AG08395 (cell line): ENCODE measurements at regions not wholly inside any gene's neighbourhood (a gene's known extent, or its start where the extent isn't known, plus 50 kb on each side); places are given as distances from the start of the nearest gene placed in this dataset.
"Not testable (repeated sequence)": the region's sequence is repeated elsewhere in the genome, so short reads cannot be mapped to it uniquely, and the experiment has no call there.

Experiments
- DNase-seq: peaks from one replicate; pipeline ENCODE4 v3.0.0; 2012; ENCODE audit warnings: mixed read lengths, low spot score

DNA sequence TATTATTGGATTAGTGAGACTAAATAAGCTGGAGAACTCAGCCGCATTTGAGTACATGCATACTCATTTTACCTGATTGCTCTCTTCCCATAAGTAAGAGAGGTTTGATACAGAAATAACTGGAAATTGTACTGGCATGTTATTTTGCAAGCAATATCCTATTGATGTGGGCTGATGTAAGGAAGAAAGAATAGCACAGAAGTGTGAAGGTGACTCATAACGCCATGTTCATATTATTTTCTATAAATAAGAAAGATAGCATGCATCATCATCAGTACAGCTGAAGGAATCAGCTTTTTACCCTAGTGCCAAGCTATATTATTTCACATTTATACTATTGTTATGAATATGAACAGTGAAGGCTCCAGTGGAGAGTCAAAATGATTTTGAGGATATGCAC is 138.3 kb upstream of the FAM47A start:
- DNase-seq: no peak

- DNase-seq: no peak
Measured at GRCh38 chrX:34238896-34239295, 106.8 kb upstream of the FAM47A start.

DNA sequence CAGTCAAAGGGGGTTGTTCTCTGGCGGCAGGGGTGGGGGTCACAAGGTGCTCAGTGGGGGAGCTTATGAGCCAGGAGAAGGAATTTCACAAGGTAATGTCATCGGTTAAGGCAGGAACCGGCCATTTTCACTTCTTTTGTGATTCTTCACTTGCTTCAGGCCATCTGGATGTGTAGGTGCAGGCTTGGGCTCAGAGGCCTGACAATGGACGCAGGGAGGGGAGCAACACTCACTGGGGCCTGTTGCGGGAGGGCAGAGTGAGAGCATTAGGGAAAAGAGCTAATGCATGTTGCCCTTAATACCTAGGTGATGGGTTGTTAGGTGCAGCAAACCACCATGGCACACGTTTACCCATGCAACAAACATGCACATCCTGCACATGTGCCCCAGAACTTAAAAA is 98.0 kb upstream of the FAM47A start:
- DNase-seq: not testable (repeated sequence)

- DNase-seq: no peak
Measured at GRCh38 chrX:34227804-34228203, 95.7 kb upstream of the FAM47A start.

DNA sequence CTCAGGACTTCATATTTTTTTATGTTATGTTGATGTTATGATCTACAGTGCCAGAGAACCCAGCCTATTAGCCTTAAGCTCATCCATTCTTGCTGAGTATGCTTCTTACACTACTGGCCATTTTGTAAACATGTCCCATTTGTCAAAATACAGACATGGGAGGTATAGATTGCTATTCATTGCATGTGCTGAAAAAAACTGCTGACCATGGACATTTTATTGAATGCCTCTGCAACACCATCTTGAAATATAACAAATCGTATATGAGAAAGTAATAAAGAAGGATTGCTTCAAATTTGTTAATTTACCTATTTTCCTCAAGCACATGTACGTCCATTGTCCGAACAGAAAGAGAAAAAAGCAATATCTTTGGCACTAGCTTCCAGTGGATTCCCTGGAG is 91.5 kb upstream of the FAM47A start:
- no peak for DNase-seq

- DNase-seq: no peak
Measured at GRCh38 chrX:34218063-34218462, 85.9 kb upstream of the FAM47A start.

DNA sequence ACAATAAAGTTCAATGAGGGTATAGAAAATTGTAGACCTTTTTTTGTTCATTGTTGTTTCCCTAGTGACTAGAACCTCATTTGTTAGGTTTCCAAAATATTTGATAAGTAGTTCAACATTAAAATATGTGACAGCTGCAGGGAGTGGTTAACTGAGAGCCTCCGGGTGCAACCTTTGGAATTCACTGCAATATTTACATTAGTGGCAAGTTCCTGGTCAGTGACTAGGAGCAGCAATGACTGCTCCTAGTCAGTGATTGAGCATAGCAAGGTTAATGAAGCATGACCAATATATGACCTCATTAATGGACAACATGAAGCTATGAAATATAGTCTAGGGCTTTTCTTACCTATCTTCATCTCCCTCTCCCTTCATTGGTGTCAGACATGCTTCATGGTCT is 65.8 kb upstream of the FAM47A start:
- no peak for DNase-seq
